Ammon's horn (tissue), 1 donor: ENCODE measurements at regions not wholly inside any gene's neighbourhood (a gene's known extent, or its start where the extent isn't known, plus 50 kb on each side); places are given as distances from the start of the nearest gene placed in this dataset.
"Not testable (repeated sequence)": the region's sequence is repeated elsewhere in the genome, so short reads cannot be mapped to it uniquely, and the experiment has no call there.

Experiments
- DNase-seq: peaks from one replicate; pipeline ENCODE4 v3.0.0-alpha.2; 2016; ENCODE audit warnings: low spot score

DNA sequence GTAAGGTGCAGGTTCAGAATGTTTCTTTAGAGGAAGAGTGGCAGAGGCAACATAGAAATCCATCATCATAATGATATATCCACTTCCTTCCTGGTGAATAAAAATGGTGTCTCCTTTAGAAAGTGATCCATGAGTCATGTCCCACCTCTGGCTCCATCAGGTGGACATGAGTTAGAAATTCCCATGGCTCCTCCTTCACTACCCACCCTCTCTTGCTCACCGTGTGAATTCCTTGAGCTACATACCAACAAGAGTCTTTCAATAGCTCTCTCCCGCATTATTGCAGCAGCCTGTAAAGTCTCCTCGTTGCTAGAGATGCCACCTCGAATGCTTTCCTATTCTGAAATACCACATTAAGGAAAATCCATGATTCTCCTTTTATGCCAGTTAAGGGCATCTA lies 317.6 kb downstream of the LNPK start:
- no peak for DNase-seq

DNA sequence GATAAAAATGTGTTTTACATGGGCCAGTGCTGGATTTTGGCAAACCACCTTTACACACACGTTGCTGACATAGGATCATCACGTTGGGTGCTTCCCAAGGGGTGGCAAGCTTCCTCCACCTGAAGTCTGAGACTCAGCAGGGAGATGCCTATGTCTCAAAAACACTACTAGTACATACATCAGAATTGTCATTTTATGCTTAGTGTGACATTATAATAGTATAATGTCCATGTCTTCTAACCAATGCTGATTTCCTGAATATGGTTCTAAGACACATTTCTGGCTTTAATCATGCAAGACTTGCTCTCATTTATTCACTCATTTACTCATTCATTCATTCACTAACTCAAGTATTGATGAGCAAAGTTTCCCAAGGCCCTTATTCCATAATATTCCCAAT lies 322.3 kb downstream of the LNPK start:
- no peak for DNase-seq

DNA sequence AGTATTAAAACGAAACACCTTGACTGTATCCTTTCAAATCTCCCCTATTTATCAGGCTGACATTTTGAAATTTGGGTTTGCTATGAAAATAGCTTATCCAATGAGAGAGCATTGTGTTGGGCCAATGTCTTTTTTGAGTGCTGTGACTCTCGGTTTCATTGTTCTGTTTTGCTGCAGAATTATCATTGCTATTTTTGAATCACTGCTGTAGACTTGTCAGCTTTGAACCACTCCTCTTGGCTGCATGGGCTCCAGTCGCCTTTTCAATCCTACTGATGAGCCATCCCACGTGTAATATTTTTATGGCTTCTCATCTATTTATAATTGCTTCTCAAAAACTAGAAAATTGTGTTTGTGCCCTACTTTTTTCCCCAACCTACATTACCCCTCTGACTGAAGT lies 322.8 kb downstream of the LNPK start:
- no peak for DNase-seq

DNA sequence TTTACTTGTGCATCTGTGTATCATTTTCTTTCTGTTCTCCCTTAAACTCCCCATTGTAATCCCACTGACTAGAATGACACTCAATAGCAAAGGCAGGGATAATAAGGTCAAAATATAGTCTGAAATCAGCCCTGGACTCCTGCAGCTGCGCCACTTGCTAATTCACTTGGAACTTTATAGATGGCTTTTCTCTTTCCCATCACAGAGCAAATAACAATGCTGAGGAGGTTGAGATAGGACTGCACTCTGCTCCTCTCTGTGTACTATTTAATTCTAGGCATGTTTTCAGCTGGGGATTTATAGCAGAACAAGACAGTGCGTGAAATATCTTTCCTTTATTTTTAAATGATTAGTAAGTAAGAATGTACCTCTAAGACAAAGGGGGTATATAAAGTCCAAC lies 324.2 kb downstream of the LNPK start:
- DNase-seq = no peak

DNA sequence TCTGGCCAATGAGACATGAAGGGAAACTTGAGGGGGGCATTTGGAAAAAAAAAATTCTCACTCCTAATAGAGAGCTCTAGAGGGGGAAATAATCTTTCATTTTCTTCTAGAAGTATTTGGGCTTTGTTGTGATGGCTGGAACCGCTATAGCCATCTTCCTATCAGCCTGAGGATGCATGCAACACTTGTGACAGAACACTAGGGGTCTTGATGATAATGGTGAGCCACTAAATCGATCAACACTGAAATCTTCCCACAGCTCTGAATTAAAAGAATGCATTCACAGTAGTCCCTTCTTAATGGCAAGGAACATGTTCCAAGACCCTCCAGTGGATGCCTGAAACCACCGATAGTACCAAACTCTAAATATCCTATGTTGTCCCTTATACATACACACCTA lies 325.3 kb downstream of the LNPK start:
- DNase-seq = no peak

DNA sequence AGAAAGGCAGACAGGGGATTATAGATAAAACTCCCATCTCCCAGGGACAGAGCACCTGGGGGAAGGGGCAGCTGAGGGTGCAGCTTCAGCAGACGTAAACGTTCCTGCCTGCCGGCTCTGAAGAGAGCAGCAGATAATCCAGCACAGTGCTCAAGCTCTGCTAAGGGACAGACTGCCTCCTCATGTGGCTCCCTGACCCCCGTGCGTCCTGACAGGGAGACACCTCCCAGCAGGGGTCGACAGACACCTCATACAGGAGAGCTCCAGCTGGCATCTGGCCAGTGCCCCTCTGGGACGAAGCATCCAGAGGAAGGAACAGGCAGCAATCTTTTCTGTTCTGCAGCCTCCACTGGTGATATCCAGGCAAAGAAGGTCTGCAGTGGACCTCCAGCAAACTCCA lies 333.3 kb downstream of the LNPK start:
- DNase-seq = not testable (repeated sequence)

DNA sequence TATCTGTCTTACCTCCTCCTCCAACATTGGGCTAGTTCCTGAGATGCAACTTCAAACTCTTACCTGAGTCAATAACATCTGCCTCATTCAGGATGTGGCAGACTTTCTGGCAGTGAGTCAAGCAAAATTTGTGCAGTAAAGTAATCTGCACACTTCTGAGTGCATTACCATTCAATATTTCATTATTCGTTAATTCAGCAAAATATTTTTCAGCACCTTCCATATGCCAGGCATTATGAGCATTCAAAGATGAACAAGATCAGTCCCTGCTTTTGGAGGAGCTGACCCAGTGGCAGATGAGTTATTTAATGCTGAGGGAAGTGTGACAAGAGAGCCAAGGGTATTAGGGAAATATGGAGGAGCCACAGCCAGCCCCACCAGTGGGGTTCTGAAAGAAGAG lies 339.7 kb downstream of the LNPK start:
- DNase-seq = no peak

DNA sequence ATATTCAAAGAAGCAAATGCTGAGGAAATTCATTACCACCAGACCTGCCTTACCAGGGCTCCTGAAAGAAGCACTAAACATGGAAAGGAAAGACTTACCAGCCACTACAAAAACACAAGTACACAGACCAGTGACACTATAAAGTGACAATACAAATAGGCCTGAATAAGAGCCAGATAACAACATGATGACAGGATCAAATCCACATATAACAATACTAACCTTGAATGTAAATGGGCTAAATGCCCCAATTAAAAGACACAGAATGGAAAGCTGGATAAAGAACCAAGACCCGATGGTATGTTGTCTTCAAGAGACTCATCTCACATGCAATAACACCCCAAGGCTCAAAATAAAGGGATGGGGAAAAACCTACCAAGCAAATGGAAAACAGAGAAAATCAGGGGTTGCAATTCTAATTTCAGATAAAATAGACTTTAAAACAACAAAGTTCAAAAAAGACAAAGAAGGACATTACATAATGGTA lies 353.4 kb downstream of the LNPK start:
- DNase-seq = no peak

DNA sequence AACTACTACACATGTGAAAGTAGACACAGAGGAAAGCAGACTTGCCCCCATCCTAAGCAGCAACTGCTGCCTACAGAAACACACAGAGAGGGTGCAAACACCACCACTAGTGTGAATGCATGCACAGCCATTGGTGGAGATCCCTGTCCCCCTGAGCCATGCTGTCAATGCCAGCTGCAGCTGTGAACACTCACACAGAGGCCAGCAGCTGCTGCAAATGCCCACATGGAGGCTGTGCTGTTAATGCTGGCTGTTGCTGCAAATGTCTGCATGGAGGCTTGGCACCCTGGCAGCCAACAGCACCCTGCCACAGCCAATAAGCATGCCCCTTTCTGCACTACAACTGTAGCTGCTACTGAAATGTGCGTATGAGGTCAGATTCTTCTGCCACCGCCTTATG lies 355.0 kb downstream of the LNPK start:
- DNase-seq = no peak

DNA sequence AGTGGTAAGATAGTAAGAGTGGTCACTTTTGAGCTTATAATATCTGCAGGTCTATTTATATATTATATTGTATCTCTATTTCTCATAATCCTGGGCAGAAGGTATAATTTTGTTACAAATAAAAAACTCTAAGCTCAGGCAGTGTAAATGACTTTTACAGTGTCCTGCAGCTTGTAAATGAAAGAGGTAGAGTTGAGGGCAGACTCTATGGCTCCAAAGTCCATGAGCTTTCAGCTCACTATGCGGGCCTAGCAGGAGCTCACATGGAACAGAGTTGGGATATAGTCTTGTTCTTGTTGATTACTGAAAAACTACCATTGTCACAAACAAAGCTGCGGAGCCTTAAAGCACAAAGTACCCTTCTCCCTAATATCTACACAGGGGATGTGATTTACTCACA lies 361.4 kb downstream of the LNPK start:
- no peak for DNase-seq

DNA sequence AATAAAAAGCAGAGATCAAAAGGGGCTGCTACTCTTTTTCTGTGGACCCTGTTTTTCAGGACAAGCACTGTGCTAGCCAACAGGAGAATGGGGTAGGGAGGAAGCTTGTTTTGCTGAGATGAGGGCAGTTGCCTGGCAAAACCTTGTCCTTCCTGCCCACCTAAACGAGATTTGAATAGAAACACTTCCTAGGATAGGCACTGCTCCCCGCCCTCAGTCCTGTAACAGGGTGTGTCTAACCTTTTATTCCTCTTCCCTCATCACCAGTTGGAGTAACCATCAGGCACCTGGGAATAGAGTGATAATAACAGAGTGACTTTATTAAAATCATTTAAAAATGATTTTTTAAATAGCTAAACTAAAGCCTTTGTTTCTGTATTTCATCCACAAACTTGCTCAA lies 368.8 kb downstream of the LNPK start:
- DNase-seq = no peak

DNA sequence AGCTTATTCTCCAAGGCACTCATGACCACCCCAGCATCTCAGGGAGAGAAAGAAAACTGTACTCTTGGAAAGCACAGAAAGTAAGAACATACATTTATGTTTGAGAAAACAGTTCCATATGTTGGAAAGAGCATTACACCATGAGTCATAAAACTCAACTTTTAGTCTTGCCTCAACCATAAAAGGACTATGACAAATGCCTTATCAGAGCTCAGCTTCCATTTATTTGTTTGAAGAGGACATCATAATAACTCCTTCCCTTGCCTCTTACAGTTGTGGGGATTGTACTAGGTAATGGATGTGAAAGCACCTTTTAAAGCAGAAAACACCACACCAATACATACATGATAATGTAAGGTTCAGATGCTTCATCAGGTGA lies 370.8 kb downstream of the LNPK start:
- DNase-seq = no peak

DNA sequence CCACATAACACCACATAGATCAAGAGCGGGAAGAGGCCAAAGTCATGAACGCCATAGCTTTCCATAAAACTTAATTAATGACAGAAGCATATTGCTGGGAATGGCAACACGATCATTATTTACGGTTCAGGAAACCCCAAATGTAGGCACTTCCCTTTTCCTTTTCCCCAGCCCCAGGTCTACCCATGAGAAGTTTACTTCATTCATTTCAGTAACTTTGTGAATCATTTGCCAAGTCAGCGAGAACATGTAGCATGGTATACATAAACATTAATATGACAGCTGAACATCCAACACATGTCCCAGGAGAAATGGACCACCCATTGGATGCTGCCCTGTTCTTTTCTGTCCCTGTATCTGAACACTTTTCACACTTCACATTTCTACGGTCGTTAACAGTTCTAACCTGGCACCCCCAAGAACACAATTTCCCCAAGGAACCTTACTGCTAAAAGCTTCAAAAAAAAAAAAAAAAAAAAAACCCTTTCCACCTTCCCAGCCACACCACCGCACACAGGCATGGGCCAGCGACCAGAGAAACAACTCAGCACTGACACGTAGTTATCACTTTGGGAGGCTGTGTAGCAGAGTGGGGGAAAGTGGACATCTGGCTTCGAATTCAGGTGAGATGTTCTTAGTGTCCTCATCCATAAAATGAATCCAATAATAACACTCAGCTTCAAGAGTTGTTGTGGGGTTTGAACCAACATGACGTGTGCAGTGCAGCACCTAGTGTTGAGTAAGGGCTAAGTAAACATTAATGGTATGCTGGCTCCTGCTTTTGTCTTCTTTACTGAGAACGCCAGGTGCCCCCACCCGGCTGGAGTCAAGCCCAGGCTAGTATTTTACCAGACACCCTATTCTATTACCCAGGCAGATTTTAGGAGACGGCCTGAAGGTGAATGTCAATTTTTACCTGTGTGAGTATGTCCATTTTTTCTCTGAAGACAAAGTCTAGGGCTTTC lies 371.5 kb downstream of the LNPK start:
- DNase-seq = no peak

DNA sequence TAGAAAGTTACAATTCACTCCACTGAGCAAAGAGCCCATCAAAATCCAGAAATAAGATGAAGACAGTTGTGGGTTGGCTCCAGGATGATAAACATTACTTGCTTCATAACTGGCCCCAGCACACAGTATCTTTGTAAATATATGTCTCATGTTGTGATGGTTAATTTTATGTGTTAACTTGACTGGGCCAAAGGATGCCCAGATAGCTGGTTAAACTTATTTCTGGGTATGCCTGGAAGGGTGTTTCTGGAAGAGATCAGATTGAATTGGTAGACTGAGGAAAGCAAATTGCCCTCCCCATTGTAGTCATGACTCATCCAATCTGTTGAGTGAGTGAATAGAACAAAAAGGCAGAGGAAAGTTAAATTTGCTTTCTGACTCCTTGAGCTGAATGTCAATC lies 373.8 kb downstream of the LNPK start:
- no peak for DNase-seq

DNA sequence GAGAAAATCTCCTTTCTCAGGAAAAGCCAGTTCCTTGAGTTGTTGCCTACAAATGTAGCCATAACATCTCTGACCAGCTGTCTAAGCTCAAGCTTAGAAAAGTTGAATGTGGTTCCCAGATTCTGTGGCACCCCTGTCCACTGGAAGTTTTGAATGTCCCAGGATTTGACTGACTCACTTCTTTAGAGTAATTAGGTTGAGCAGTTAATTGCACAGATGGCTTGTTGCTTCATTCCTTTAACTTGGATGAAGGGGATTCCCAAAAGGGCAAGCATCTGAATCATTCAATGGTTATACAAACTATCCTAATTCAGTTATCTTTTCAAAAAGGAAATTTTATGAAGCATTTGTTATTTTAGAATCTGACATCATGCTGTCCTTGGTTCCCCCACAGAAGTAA lies 374.7 kb downstream of the LNPK start:
- DNase-seq = no peak

DNA sequence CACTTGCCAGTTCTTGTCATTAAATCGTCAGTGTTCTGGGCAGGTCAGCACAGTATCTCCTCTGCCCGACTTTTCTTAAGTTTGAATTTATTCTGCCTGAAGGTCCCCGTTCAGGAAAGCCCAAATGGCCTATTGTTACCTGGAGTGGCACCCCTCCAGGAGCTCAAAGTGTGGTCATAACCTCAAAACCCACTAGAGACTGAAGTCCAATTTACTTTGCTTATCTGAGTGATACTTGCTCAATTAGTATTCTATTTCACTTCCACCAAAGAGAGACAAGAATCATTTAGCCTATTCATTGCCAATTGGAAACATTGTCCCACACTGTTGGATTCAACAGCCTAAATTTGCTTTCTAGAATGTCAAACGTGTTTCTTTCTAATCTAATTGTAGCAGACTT lies 375.3 kb downstream of the LNPK start:
- DNase-seq = no peak

DNA sequence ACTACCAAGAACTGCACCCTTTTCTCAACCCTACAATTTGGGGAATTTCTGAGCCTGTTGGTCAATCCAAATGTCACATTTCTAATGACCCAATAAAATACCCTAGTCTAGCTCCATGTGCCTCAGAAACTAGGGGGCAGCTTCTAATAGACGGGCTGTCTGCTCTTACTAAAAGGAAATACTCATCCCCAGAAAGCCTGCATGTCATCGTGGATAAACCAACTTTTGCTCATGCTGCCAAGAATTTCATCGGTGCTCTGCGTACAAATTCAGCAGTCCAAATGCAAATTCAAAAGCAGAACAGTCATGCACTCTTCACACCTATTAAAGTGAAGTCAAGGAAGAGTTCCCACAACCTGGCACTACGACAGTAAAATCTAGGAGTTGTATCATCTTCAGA lies 377.3 kb downstream of the LNPK start:
- DNase-seq = no peak

DNA sequence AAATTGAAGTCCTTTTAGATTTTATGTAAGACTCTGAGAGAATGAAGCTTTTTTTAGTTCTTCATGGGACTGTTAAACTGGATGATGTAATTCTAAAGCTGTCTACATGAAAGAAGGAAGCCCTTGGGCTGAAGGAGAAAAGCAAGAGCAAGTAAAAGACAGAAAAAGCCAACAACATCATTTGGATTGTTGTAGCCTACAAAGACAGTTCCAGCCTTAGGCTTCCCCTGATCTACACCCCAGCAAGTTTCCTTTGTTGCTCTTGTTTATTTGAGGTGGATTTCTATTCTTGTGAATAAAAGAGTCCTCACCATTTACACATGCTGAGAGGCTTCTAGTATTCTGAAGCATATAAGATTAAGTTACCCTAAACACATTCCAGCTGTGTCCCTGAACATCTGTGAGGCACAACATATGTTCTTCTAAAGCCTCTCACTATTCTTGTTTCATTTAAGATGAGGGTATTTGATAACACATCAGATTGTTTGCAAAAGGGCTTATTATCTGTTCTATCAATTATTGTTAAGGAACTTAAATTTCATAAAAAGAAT lies 377.8 kb downstream of the LNPK start:
- DNase-seq = no peak

DNA sequence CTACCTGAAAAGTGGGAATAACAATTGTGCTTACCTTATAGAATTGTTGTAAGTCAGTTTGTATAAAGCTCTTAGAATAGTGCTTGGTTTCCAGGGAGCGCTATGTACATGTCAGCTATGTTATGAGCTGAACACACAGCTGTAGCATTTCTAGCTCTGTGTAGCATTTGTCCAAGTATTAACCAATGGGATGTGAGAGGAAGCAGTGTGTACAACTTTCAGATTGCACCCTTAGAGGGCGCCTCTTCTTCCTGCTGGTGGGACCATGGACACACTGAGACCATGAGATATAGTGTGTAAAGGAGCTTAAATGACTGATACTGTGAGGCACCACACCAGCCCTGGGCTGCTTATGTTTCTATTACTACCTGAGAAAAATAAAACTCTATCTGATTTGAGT lies 380.2 kb downstream of the LNPK start:
- no peak for DNase-seq

DNA sequence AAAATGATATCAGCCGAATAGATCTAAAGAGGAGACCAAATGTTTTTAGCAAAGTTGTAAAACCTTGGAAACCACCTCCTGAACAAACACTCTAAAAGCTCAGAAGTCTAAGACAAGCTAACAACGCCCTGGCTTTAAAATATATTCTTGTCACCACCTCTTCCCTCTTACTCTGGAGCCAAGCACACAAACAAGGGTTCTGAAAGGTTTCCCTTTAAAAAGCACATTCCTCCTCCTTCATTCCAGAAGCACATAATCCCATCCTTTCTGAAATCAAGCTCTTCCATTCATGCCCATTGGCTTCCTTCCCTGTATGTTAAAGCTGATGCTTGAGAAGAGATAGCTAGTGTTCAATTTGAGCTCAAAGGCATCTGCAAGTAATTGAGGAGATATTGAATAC lies 382.0 kb downstream of the LNPK start:
- DNase-seq = no peak

DNA sequence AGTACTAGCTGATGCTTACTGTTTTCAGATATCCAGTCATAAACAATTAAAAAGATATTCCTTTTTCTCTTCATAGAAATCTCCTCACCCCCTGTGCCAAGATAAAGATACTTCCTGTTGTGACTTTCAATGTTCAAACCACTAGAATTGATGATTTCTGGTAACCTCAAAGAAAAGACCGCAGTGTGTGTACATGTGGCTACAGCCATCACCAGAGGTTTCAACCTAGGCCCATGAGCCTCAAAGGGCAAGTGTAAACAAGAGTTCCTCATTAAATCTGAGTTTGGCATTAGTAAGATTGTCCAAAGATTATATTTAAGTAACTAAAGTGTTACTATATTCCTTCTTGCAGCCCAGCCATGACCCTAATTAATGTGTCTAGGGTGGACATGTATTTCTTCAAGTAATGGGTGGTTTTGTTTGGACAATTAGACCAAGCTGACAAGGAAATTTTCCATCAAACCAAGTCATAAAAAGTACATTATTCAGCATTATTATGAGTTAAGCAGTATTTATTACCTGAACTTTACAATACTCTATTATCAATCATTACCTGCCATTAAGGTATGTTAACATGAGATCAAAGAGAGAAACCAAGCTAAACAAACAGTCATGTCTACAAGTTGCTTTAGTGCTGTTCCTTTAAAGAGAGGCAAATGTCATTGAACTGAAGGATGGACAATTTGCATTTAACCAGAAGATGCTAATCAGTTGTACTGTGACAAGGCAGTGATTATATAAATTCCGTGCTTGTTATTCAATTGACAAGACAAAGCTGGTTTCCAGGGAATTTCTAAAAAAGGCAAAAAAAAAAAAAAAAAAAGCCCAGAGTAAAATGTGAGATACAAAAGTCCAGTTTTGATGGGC lies 382.7 kb downstream of the LNPK start:
- DNase-seq = no peak

DNA sequence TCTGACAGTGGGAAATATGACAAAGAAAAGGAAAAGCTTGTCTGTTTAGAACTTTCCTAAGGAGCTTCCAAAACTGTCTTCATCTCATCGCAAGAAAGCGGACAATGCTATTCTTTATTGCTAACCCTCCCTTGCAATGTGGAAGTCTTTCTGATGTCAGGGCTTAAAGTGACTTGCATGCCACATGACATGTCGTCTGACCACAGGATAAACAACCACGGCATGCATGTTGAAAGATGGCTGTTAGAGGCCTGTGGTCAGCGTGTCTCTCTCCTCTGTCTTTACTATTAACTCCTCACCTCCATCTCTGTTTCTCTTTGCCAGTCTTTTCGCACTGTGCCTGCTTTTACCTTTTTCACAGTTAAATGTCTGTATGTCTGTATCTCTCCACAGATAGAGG lies 389.8 kb downstream of the LNPK start:
- DNase-seq = no peak
